Stimulated activated CD8-positive, alpha-beta memory T cell treated with anti-CD3 and anti-CD28 coated beads, Interleukin-2, amount 100 ng/mL, for 1 hour (primary cell): ENCODE measurements at regions not wholly inside any gene's neighbourhood (a gene's known extent, or its start where the extent isn't known, plus 50 kb on each side); places are given as distances from the start of the nearest gene placed in this dataset.

ENCODE experiments used
- DNase-seq, 2 donors: peaks; one replicate each; pipeline ENCODE4 v3.0.0-alpha.2; 2020; ENCODE audit warnings: low read depth in 2 of 2

GRCh38 chr10:33067917-33068316 lies 109.9 kb upstream of the ITGB1 start:
- no peak for DNase-seq

- DNase-seq: no peak
Measured at GRCh38 chr10:33067481-33067880, 109.5 kb upstream of the ITGB1 start.

GRCh38 chr10:33066558-33067236 lies 108.7 kb upstream of the ITGB1 start:
- no peak for DNase-seq

GRCh38 chr10:33065111-33065510 lies 107.1 kb upstream of the ITGB1 start:
- DNase-seq: no peak

GRCh38 chr10:33064706-33065105 lies 106.7 kb upstream of the ITGB1 start:
- DNase-seq: no peak

- DNase-seq: no peak
Measured at GRCh38 chr10:33057620-33058019, 99.6 kb upstream of the ITGB1 start.

- DNase-seq: no peak
Measured at GRCh38 chr10:33056828-33057596, 99.0 kb upstream of the ITGB1 start.

- no peak for DNase-seq
Measured at GRCh38 chr10:33055625-33056024, 97.6 kb upstream of the ITGB1 start.

GRCh38 chr10:33052915-33053810 lies 95.1 kb upstream of the ITGB1 start:
- DNase-seq: no peak

GRCh38 chr10:33052263-33052875 lies 94.3 kb upstream of the ITGB1 start:
- DNase-seq: no peak

GRCh38 chr10:33049963-33050920 lies 92.2 kb upstream of the ITGB1 start:
- DNase-seq: peak; percentile 4 to 9

- no peak for DNase-seq
Measured at GRCh38 chr10:33048223-33048622, 90.2 kb upstream of the ITGB1 start.

- no peak for DNase-seq
Measured at GRCh38 chr10:33047655-33048054, 89.6 kb upstream of the ITGB1 start.

GRCh38 chr10:33046792-33047191 lies 88.8 kb upstream of the ITGB1 start:
- no peak for DNase-seq

- DNase-seq: no peak
Measured at GRCh38 chr10:33045421-33045820, 87.4 kb upstream of the ITGB1 start.

- DNase-seq: no peak
Measured at GRCh38 chr10:33042565-33042964, 84.5 kb upstream of the ITGB1 start.

- DNase-seq: no peak
Measured at GRCh38 chr10:33041783-33042437, 83.9 kb upstream of the ITGB1 start.

GRCh38 chr10:33040436-33040835 lies 82.4 kb upstream of the ITGB1 start:
- no peak for DNase-seq

- DNase-seq: no peak
Measured at GRCh38 chr10:33039181-33039580, 81.2 kb upstream of the ITGB1 start.

GRCh38 chr10:33038672-33039071 lies 80.6 kb upstream of the ITGB1 start:
- no peak for DNase-seq
